HEK293T (cell line): ENCODE measurements at regions not wholly inside any gene's neighbourhood (a gene's known extent, or its start where the extent isn't known, plus 50 kb on each side); places are given as distances from the start of the nearest gene placed in this dataset.
"Not testable (repeated sequence)": the region's sequence is repeated elsewhere in the genome, so short reads cannot be mapped to it uniquely, and the experiment has no call there.

Experiments
- CTCF ChIA-PET: fragments of 350-600 bp; formaldehyde crosslinking; extraction: SDS; loops from one replicate; lab custom pipeline; 2021; ENCODE audit warnings: antibody characterized with exemption, inconsistent platforms; lab: Yijun Ruan, JAX
- POLR2A ChIA-PET: fragments of 350-600 bp; formaldehyde crosslinking; extraction: SDS; loops from one replicate; lab custom pipeline; 2020; ENCODE audit warnings: antibody characterized with exemption, inconsistent platforms; lab: Yijun Ruan, JAX
- DNase-seq: peaks from one replicate; pipeline ENCODE4 v3.0.0; 2012; ENCODE audit warnings: mixed read lengths; ENCODE audit errors: extremely low spot score
- ARNT ChIP-seq: fragments of 450-650 bp; IDR thresholded peaks from 2 replicates; pipeline ENCODE4 v1.6.1; 2017; ENCODE audit warnings: mild to moderate bottlenecking
- BHLHE40 ChIP-seq: fragments of 450-650 bp; IDR thresholded peaks from 2 replicates; pipeline ENCODE4 v1.6.1; 2016; ENCODE audit warnings: mild to moderate bottlenecking, moderate library complexity, borderline replicate concordance
- CTBP1 ChIP-seq: fragments of 450-650 bp; IDR thresholded peaks from 2 replicates; pipeline ENCODE4 v1.6.1; 2016; ENCODE audit warnings: borderline replicate concordance
- ELF4 ChIP-seq: fragments of 450-650 bp; IDR thresholded peaks from 2 replicates; pipeline ENCODE4 v1.6.1; 2017; ENCODE audit warnings: antibody characterized with exemption
- FOXA1 ChIP-seq: fragments of 450-650 bp; IDR thresholded peaks from 2 replicates; pipeline ENCODE4 v1.6.1; 2016; ENCODE audit warnings: mild to moderate bottlenecking
- FOXK2 ChIP-seq: fragments of 450-650 bp; IDR thresholded peaks from 2 replicates; pipeline ENCODE4 v1.6.1; 2016; ENCODE audit warnings: mild to moderate bottlenecking
- FOXM1 ChIP-seq: fragments of 450-650 bp; IDR thresholded peaks from 2 replicates; pipeline ENCODE4 v1.6.1; 2017; ENCODE audit warnings: mild to moderate bottlenecking, borderline replicate concordance
- HDGF ChIP-seq: fragments of 450-650 bp; IDR thresholded peaks from 2 replicates; pipeline ENCODE4 v1.6.1; 2017; ENCODE audit warnings: antibody characterized with exemption, borderline replicate concordance
- L3MBTL2 ChIP-seq: fragments of 450-650 bp; conservative IDR thresholded peaks from 2 replicates; pipeline ENCODE4 v1.6.1; 2016; ENCODE audit warnings: mild to moderate bottlenecking
- LEF1 ChIP-seq: fragments of 450-650 bp; IDR thresholded peaks from 2 replicates; pipeline ENCODE4 v1.6.1; 2017; ENCODE audit warnings: mild to moderate bottlenecking, borderline replicate concordance
- NFRKB ChIP-seq: fragments of 450-650 bp; IDR thresholded peaks from 2 replicates; pipeline ENCODE4 v1.6.1; 2016; ENCODE audit warnings: mild to moderate bottlenecking, moderate library complexity
- PKNOX1 ChIP-seq: fragments of 450-650 bp; IDR thresholded peaks from 2 replicates; pipeline ENCODE4 v1.6.1; 2016
- SP1 ChIP-seq: fragments of 450-650 bp; IDR thresholded peaks from 2 replicates; pipeline ENCODE4 v1.6.1; 2017
- SUZ12 ChIP-seq: fragments of 450-650 bp; IDR thresholded peaks from 2 replicates; pipeline ENCODE4 v1.6.1; 2016; ENCODE audit warnings: mild to moderate bottlenecking
- TARDBP ChIP-seq: fragments of 450-650 bp; IDR thresholded peaks from 2 replicates; pipeline ENCODE4 v1.6.1; 2016
- ZNF384 ChIP-seq: fragments of 450-650 bp; IDR thresholded peaks from 2 replicates; pipeline ENCODE4 v1.6.1; 2016

- no peak for DNase-seq
- TF ChIP-seq ARNT = no peak
- CTCF ChIA-PET = no interaction called here
- POLR2A ChIA-PET = no interaction called here
Observed at GRCh38 chr11:90590286-90590685, 367.4 kb upstream of the CHORDC1 start.

- no peak for DNase-seq
- CTCF ChIA-PET = no interaction called here
- POLR2A ChIA-PET = no interaction called here
- TF ChIP-seq FOXA1 (no peak), FOXM1 (no peak), ARNT (no peak), SP1 (no peak), L3MBTL2 (no peak), HDGF (no peak), SUZ12 (no peak), PKNOX1 (no peak), LEF1 (no peak)
Observed at GRCh38 chr11:90589735-90590134, 366.9 kb upstream of the CHORDC1 start.

- ChIA-PET POLR2A (no interaction called here), CTCF (no interaction called here)
- DNase-seq = no peak
- TF ChIP-seq HDGF = no peak
Observed at GRCh38 chr11:90587896-90588295, 365.0 kb upstream of the CHORDC1 start.

GRCh38 chr11:90585491-90585890 is 362.6 kb upstream of the CHORDC1 start:
- DNase-seq = no peak
- TF ChIP-seq BHLHE40 = no peak
- no peak for TF ChIP-seq SUZ12
- TF ChIP-seq PKNOX1 = no peak
- no peak for TF ChIP-seq FOXK2
- no peak for TF ChIP-seq HDGF
- no peak for TF ChIP-seq SP1
- TF ChIP-seq L3MBTL2 = no peak
- no peak for TF ChIP-seq CTBP1
- POLR2A ChIA-PET = no interaction called here
- CTCF ChIA-PET = no interaction called here

GRCh38 chr11:90582999-90583398 is 360.1 kb upstream of the CHORDC1 start:
- POLR2A ChIA-PET, CTCF ChIA-PET, DNase-seq: not testable (repeated sequence)

- no peak for TF ChIP-seq CTBP1
- TF ChIP-seq LEF1 = no peak
- no peak for TF ChIP-seq PKNOX1
- TF ChIP-seq ZNF384 = no peak
- TF ChIP-seq TARDBP = no peak
- POLR2A ChIA-PET = no interaction called here
- CTCF ChIA-PET = no interaction called here
- no peak for DNase-seq
Observed at GRCh38 chr11:90564531-90564930, 341.7 kb upstream of the CHORDC1 start.

- no peak for DNase-seq
- ChIA-PET POLR2A (no interaction called here), CTCF (no interaction called here)
- TF ChIP-seq TARDBP = no peak
- no peak for TF ChIP-seq LEF1
- no peak for TF ChIP-seq L3MBTL2
- no peak for TF ChIP-seq CTBP1
- TF ChIP-seq HDGF = no peak
- no peak for TF ChIP-seq ARNT
- no peak for TF ChIP-seq ZNF384
- no peak for TF ChIP-seq ELF4
- no peak for TF ChIP-seq FOXM1
Observed at GRCh38 chr11:90558328-90558865, 335.5 kb upstream of the CHORDC1 start.

GRCh38 chr11:90556606-90557005 is 333.8 kb upstream of the CHORDC1 start:
- POLR2A ChIA-PET = no interaction called here
- DNase-seq = no peak
- no peak for TF ChIP-seq HDGF
- TF ChIP-seq SUZ12 = no peak
- TF ChIP-seq BHLHE40 = no peak
- no peak for TF ChIP-seq PKNOX1
- TF ChIP-seq ARNT = no peak
- TF ChIP-seq TARDBP = no peak
- TF ChIP-seq L3MBTL2 = no peak
- no peak for TF ChIP-seq LEF1
- TF ChIP-seq FOXK2 = no peak
- no peak for TF ChIP-seq NFRKB
- TF ChIP-seq CTBP1 = no peak
- CTCF ChIA-PET = interaction anchor here (0.6 kb wide), 1 partner anchor 10 kb away, joined by 3 read pairs; no protein-coding TSS in a partner anchor
